SU-DHL-6 (cell line): ENCODE measurements at regions not wholly inside any gene's neighbourhood (a gene's known extent, or its start where the extent isn't known, plus 50 kb on each side); places are given as distances from the start of the nearest gene placed in this dataset.

ENCODE experiments used
- EZH2phosphoT487 ChIP-seq: fragments of 200-600 bp; sonication (generic), shearing (Covaris generic); conservative IDR thresholded peaks from 2 replicates; pipeline ENCODE4 v1.6.1; 2018; ENCODE audit warnings: mild to moderate bottlenecking, antibody characterized with exemption, low read length, moderate library complexity, mixed read lengths
- TF ChIP-seq, protein P1 (sequence below): fragments of 200-600 bp; sonication (generic); IDR thresholded peaks from one replicate; pipeline ENCODE4 v1.5.1; 2017; ENCODE audit warnings: antibody characterized with exemption, mild to moderate bottlenecking, low read length, moderate library complexity; ENCODE audit not compliant: insufficient read depth, poor library complexity, severe bottlenecking

DNA sequence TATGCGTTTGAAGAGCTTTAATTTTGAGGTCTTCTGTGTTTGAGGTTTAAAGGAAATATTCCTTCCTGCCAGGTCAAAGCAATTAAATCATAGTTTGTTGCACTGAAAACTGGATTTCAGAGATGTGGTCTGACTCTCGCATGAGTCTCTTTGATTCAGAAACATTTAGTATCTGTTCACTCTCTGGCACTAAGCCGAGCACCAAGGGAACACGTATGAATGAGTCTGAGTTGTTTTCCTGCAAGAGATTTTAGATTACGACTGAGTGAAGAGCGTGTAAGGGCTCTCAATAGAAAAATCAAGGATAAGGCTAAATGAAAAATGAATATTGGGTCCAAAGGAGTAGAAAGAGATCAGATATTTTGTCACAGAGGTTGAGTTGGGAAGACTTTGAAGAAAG is 875.4 kb upstream of the PRKX start:
- TF ChIP-seq, protein P1, sequence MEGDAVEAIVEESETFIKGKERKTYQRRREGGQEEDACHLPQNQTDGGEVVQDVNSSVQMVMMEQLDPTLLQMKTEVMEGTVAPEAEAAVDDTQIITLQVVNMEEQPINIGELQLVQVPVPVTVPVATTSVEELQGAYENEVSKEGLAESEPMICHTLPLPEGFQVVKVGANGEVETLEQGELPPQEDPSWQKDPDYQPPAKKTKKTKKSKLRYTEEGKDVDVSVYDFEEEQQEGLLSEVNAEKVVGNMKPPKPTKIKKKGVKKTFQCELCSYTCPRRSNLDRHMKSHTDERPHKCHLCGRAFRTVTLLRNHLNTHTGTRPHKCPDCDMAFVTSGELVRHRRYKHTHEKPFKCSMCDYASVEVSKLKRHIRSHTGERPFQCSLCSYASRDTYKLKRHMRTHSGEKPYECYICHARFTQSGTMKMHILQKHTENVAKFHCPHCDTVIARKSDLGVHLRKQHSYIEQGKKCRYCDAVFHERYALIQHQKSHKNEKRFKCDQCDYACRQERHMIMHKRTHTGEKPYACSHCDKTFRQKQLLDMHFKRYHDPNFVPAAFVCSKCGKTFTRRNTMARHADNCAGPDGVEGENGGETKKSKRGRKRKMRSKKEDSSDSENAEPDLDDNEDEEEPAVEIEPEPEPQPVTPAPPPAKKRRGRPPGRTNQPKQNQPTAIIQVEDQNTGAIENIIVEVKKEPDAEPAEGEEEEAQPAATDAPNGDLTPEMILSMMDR = no peak
- TF ChIP-seq EZH2phosphoT487 = no peak
